Activated T-helper 17 cell treated with anti-CD3 and anti-CD28 coated beads, Interleukin-2, amount 50 U/mL, for 72 hours (primary cell): ENCODE measurements at regions not wholly inside any gene's neighbourhood (a gene's known extent, or its start where the extent isn't known, plus 50 kb on each side); places are given as distances from the start of the nearest gene placed in this dataset.

Source experiments
- ATAC-seq: fragments of 150-1000 bp; cut with Tn5 transposase; replicated peaks from 2 replicates; pipeline ENCODE4 v1.10.0; 2021; ENCODE audit warnings: mild to moderate bottlenecking, moderate library complexity
- H3K27ac Mint-ChIP-seq: one replicate; pipeline ENCODE4 v1.8.0; 2022; ENCODE audit warnings: mixed read lengths
- H3K27me3 Mint-ChIP-seq: one replicate; pipeline ENCODE4 v1.8.0; 2022; ENCODE audit warnings: mixed read lengths
- H3K36me3 Mint-ChIP-seq: one replicate; pipeline ENCODE4 v1.8.0; 2022; ENCODE audit warnings: low read depth, mild to moderate bottlenecking, mixed read lengths
- H3K4me1 Mint-ChIP-seq: one replicate; pipeline ENCODE4 v1.8.0; 2022; ENCODE audit warnings: mixed read lengths
- H3K4me3 Mint-ChIP-seq: one replicate; pipeline ENCODE4 v1.8.0; 2022; ENCODE audit warnings: mild to moderate bottlenecking, mixed read lengths
- H3K9me3 Mint-ChIP-seq: one replicate; pipeline ENCODE4 v1.8.0; 2022; ENCODE audit warnings: mixed read lengths

DNA sequence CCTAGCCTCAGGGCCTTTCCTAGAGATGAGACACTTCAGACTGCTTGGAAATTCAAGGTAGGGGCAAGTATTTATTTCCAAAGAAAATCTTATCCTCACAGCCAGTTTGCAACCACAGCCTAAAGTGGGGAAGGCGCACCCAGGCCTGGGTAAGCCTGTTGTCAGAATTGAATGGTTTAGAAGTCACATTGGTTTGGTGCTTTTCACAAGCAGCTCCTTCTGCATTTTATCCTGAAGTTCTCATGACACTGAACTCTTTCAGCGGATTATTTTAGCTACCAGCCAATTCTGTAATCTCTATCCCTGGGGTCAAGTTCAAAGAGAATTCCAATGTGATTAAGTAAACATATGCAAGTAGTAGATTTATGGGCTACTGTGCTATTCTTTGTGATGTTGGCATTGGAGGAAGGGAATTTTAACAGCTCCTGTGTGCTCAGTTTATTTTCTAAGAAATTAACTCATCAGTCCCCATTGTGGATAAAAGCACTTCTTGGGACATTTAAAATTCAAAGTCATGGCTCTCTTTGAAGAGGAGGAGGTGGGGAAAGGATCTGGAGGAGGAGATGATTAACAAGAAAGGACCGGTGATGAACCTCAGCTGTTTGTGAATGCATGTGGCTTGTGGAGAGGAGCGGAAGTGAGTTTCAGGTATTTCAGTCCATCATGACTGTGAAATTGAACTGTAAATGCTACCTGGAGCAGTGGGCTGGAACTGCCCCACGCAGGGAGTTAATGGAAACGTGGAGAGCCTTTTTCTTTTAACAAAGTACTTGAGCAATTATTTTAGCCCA, 90.2 kb upstream of the CACUL1 start:
- Mint-ChIP-seq H3K9me3 (no peaks in the 10 kb centered on the region), H3K27ac (no peak overlapping the region), H3K27me3 (peaks cover 9% of the 10 kb centered on the region), H3K4me3 (no peak overlapping the region), H3K4me1 (peaks cover 4% of the 10 kb centered on the region), H3K36me3 (no peaks in the 10 kb centered on the region)
- no peak for ATAC-seq

DNA sequence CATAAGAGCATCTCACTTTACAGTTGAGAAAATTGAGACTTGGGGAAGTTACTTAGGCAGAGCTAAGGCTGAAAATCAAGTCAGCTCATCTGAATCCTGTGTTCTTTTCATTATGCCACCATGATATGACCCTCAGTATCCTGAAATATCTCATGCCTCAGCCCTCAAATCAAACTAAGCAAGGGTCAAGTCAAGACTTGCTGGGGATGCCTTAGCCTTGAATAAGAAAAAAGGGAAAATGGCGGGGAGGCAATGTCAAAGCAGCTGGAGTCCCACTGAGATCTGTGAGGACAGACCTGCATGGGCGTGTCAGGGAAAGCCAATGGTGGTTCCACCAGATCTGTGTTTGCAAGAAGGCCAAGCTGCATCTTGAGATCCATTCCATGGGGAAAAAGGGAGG, 91.0 kb upstream of the CACUL1 start:
- peaks cover 9% of the 10 kb centered on the region for H3K27me3 Mint-ChIP-seq
- no peak for ATAC-seq
- H3K4me3 Mint-ChIP-seq, result no peak overlapping the region
- no peaks in the 10 kb centered on the region for H3K9me3 Mint-ChIP-seq
- no peaks in the 10 kb centered on the region for H3K36me3 Mint-ChIP-seq
- H3K27ac Mint-ChIP-seq, result no peak overlapping the region
- no peaks in the 10 kb centered on the region for H3K4me1 Mint-ChIP-seq

DNA sequence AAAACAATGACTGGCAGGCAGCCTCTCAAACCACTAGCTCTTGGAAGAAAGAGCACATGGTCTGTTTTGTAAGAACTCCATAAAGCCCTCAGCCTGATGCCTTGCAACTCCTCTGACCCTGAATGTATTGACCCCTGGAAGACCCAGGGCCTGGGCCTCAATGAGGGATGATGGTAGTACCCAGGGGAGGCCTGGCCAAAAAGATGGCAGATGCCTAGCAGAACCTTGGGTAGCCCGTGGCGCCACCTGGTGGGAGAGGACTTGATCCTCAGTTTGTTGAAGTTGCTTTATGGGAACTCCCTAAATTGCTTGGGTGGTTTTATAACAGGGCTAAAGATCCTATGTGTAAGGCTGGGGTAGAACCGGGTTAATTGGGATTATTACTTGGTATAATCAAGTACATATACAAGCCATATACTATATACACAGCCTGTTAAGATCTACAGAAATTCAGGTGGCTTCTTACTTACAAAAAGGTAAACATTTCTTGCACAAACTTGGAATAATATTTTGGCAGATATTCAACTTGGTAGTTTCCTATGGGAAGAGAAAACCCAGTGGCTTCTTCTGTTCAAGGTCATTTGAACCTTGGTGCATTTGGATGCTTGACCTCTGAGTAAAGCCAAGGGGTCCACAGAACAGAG, 95.8 kb upstream of the CACUL1 start:
- Mint-ChIP-seq H3K27ac (no peak overlapping the region), H3K36me3 (no peaks in the 10 kb centered on the region), H3K4me3 (no peak overlapping the region), H3K9me3 (no peaks in the 10 kb centered on the region), H3K4me1 (no peaks in the 10 kb centered on the region), H3K27me3 (peaks cover 9% of the 10 kb centered on the region)
- ATAC-seq, result peak; percentile 75

DNA sequence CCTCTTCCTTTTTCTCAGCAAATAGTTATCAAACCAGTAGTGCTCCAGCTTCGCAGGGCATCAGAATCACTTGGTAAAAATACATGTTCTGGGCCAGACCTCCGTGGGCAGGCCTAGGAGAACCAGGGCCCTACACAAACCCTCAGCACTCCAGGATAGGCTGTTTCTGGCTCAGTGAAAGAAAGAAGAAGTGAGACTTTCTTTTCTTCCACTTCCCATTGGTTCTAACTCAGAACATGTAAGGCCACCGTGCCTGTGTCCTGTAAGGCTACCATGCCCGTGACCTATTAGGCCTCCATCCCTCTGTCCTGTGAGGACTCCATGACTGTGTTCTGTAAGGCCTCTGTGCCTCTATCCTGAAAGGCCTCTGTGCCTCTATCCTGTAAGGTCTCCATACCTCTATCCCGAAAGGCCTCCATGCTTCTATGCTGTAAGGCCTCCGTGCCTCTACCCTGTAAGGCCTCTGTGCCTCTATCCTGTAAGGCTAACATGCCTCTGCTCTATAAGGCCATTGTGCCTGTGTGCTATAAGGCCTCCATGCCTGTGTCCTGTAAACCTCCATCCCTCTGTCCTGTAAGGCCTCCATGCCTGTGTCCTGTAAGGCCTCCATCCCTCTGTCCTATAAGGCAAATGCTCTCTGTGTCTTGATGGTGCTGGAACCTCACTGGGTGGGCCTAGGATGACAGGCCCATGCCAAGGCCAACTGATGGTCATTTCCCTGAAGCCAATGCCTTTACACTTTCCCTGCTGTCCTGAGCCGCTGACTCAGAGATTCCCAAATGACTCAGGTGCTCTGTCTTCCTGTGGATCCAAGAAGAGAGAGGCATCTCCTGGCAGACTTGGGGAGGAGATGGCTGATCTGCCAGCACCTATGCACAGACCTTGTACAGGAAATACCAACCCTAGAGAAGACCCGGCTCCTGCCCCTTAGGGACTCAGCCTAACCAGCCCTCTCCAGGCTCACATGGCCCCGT, 96.6 kb upstream of the CACUL1 start:
- ATAC-seq, result no peak
- Mint-ChIP-seq H3K4me1 (no peaks in the 10 kb centered on the region), H3K9me3 (no peaks in the 10 kb centered on the region), H3K36me3 (no peaks in the 10 kb centered on the region), H3K27me3 (peaks cover 4% of the 10 kb centered on the region), H3K27ac (no peak overlapping the region), H3K4me3 (no peak overlapping the region)

DNA sequence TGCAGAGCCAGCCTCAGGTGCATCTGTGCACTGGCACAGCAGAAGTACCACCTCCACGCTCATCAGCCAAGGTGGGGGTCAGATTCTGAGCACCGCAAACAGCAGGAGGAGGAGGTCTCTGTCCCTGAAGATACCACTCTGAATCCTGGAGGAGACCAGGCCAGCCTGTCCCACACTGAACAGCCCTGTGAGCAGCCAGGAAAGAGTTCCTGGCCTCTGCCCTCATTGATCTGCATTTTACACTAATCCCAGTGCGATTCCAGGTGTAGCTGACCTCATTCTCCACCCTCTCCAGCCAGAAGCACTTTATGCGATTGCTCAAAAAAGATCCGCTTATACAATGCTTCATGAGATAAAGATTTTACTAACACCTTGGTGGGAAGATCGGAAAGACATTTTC, 99.1 kb upstream of the CACUL1 start:
- ATAC-seq, result no peak
- Mint-ChIP-seq H3K4me3 (no peak overlapping the region), H3K9me3 (peaks cover under 1% of the 10 kb centered on the region), H3K27ac (no peak overlapping the region), H3K36me3 (no peaks in the 10 kb centered on the region), H3K27me3 (peaks cover 4% of the 10 kb centered on the region), H3K4me1 (no peaks in the 10 kb centered on the region)

DNA sequence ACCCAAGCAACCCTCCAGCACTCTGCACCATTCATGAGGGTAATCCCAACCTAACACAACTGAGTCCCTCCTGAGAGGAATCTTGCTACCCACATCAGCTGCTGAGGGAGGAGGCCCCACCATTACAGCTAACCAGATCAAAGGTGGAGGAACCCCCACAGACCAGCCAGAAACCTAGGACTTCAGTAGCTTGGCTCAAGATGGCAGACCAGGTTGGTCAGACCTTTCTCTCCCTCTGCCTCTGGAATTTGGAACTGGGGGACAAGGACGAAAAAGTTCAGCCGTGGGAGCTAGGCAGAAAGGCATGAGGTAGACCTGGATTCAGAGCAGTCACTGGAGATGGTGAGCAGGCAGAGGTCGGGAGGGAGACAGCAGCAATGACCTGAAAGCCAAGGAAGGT, 101.3 kb upstream of the CACUL1 start:
- Mint-ChIP-seq H3K4me1 (no peaks in the 10 kb centered on the region), H3K9me3 (peaks cover 4% of the 10 kb centered on the region), H3K27ac (no peak overlapping the region), H3K27me3 (peaks cover 4% of the 10 kb centered on the region), H3K4me3 (no peak overlapping the region), H3K36me3 (no peaks in the 10 kb centered on the region)
- no peak for ATAC-seq

DNA sequence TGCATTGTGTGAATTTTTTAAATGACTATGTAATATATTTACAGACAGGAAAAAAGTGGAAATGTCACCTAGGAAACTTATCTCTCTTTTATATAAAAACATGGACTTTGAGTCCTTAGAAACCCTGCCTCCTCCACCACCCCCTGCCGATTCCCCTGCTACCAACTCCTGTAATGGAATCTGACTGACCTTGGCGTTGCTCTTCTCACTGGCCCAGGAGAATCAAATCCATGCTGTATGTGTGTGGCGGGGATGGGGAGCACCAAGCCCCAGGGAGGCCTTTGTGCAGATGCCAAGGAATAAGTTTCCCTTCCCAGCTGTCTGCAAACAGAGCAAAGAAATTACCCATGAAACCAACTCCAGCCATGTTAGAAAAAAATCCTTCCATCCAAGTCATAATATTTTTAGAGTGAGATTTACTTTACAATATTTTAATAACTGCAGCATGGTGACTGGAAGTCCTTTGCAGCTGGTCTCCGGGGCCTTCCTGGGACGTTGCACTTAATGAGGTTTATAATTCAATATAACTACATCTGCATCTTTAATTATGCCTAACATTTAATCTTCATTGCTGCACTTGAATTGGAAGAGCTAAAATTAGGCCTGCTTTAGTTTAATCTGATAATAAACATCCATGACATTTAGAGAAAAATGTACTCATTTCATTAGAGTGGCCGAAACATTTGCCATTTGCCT, 111.4 kb upstream of the CACUL1 start:
- Mint-ChIP-seq H3K4me3 (no peak overlapping the region), H3K4me1 (no peaks in the 10 kb centered on the region), H3K27ac (no peak overlapping the region), H3K36me3 (no peaks in the 10 kb centered on the region), H3K27me3 (peaks cover 16% of the 10 kb centered on the region), H3K9me3 (no peaks in the 10 kb centered on the region)
- ATAC-seq, result no peak

DNA sequence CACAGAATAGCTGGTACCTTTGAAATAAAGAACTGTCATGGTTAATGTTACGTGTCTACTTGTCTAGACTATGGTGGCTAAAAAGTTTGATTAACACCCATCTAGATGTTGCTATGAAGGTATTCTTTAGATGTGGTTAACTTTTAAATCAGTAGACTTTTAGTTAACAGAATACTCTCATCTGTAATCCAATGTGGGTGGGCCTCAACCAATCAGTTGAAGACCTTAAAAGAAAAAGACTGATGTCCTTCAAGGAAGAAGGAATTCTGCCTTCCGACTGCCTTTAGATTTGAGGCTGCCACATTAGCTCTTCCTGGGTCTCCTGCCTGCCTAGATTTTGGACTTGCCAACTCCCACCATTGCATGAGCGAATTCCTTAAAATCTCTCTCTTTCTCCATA, 113.0 kb upstream of the CACUL1 start:
- H3K4me3 Mint-ChIP-seq, result no peak overlapping the region
- ATAC-seq, result no peak
- no peaks in the 10 kb centered on the region for H3K9me3 Mint-ChIP-seq
- H3K27me3 Mint-ChIP-seq, result peaks cover 19% of the 10 kb centered on the region
- H3K27ac Mint-ChIP-seq, result no peak overlapping the region
- H3K36me3 Mint-ChIP-seq, result no peaks in the 10 kb centered on the region
- no peaks in the 10 kb centered on the region for H3K4me1 Mint-ChIP-seq

DNA sequence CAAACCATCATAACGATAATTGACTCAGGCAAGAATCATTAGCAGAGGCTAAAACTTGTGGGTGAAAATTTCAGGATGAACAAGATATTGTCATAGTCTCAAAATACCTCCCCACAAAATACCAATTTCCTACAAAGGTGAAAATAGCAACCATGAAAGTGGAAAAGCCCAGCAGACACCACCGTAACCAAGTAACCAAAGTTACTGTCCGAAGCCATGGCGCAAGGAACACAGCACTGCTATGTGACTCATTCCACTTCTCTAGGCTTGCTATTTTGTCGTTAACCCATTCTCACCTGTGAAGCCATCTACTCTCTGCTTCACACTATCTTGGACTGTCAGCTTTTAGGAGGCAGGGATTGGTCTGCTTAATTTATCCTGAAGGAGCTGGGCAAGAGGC, 113.8 kb upstream of the CACUL1 start:
- ATAC-seq, result peak; percentile 85
- Mint-ChIP-seq H3K27me3 (peaks cover 26% of the 10 kb centered on the region), H3K4me3 (no peak overlapping the region), H3K4me1 (no peaks in the 10 kb centered on the region), H3K9me3 (no peaks in the 10 kb centered on the region), H3K36me3 (no peaks in the 10 kb centered on the region), H3K27ac (no peak overlapping the region)

DNA sequence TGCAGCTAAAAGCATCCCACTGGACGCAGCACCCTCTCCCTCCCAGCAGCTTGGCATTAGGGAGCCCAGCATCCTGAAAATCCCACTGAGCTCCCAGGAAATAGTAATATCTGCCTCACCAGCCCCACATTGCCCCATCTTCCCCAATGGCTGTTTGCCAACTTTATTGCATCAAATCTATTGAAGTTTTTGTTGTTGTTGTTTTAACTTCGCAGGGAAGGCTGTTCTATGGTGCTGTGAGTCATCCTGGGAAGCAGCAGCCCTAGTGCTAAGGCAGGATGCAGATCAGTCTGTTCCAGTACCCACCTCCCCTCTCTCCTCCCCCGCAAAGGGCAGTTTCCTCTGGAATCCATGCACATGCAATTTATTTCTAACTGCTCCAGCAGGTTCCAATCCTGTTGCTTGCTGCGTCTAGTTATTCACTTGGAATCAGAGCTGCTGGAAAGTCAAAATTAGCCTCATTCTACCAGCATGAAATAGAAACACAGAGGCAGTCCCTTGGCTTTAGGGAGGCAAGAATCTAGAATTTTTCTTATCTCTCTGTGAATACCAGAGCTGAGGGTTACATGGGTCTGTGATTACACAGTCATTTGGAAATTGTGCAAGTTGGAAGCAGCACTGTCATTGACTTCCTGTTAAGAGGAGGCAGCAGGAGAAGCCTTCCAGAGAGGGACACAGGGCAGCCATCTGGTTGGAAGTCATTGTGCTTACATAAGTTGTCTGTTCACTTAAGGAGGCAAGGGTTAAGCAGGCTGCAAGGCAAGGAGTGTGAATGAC, 115.9 kb upstream of the CACUL1 start:
- no peak for ATAC-seq
- H3K36me3 Mint-ChIP-seq, result no peaks in the 10 kb centered on the region
- H3K9me3 Mint-ChIP-seq, result peaks cover 3% of the 10 kb centered on the region
- peaks cover 31% of the 10 kb centered on the region for H3K27me3 Mint-ChIP-seq
- no peak overlapping the region for H3K4me3 Mint-ChIP-seq
- H3K4me1 Mint-ChIP-seq, result no peaks in the 10 kb centered on the region
- no peak overlapping the region for H3K27ac Mint-ChIP-seq

DNA sequence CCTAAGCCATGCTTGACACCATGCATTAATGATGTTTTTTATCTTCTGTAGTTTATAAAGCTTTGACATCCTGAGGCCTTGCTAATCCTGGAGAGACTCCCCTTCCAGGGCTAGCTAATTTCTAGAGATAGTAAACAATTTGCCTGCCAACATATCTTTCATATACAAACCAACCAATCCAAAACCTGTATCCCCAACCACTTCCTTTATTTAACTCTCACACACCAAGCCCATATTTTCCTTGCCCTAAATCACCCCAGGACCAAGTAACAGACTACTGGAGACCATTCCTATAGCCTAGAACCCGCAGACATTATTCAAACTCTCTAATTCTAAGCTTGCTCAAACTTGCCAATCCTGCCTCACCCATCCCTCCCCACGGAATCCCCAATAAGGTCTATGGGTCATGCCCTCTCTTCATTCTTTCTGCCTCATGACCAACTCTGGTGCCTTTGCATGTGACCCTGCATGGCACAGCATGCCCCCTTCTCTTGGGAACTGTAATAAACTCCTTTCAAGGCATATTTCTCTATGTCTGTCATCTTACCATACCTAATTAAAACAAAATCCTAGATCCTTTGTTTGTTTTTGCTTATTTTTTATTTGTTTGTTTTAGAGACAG, 116.6 kb upstream of the CACUL1 start:
- no peaks in the 10 kb centered on the region for H3K4me1 Mint-ChIP-seq
- H3K9me3 Mint-ChIP-seq, result peaks cover 3% of the 10 kb centered on the region
- H3K4me3 Mint-ChIP-seq, result no peak overlapping the region
- H3K27ac Mint-ChIP-seq, result no peak overlapping the region
- peaks cover 34% of the 10 kb centered on the region for H3K27me3 Mint-ChIP-seq
- no peaks in the 10 kb centered on the region for H3K36me3 Mint-ChIP-seq
- no peak for ATAC-seq

DNA sequence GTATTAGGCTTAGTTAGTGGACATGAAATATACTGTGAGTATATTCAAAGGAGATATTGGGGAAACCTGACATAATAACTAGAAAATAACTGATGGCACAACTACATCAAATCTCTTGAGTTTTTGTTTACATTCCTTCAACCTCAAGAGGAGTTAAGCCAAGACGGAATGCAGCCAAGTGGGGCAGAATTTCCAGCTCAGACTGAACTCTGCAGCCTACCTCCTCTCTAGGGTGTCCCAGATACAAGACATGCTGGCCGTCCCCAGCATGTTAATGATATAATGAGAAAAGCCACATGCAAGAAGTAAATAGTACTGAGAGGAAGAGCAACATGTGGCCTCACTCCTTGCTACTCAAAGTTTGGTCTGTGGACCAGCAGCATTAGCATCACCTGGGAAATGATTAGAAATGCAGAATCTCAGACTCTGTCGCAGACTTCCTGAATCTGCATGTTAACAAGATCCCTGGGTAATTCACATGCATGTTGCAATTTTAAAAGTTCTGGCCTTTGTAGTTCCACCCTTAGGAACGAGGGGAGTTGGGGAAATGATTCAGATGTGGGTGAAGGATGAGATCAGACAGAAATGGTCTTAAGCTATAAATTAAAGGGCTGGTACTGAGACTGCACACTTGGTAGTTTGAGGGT, 118.4 kb upstream of the CACUL1 start:
- Mint-ChIP-seq H3K27ac (no peak overlapping the region), H3K4me3 (no peak overlapping the region), H3K36me3 (no peaks in the 10 kb centered on the region), H3K4me1 (no peaks in the 10 kb centered on the region), H3K27me3 (peaks cover 35% of the 10 kb centered on the region), H3K9me3 (peaks cover 3% of the 10 kb centered on the region)
- no peak for ATAC-seq

DNA sequence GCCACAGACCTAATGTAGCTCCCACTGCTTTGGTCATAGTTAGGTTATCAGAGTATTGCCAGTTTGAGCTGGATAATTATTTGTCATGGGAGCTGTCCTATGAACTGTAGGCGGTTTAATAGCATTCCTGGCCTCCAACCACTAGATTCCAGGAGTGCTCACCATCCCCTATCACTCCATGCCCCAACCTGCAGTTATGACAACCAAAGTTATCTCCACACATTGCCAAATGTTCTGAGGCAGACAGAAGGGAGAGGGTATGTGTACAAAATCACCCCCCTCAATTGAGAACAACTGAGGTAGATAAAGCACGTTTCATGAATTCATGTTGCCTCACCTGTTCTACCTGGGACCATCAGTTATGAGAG, 119.0 kb upstream of the CACUL1 start:
- Mint-ChIP-seq H3K27me3 (peaks cover 35% of the 10 kb centered on the region), H3K4me1 (no peaks in the 10 kb centered on the region), H3K4me3 (no peak overlapping the region), H3K36me3 (no peaks in the 10 kb centered on the region), H3K27ac (no peak overlapping the region), H3K9me3 (peaks cover 3% of the 10 kb centered on the region)
- no peak for ATAC-seq
